HG03103 (cell line): ENCODE measurements at regions not wholly inside any gene's neighbourhood (a gene's known extent, or its start where the extent isn't known, plus 50 kb on each side); places are given as distances from the start of the nearest gene placed in this dataset.
A peak's percentile ranks its signal among the peaks of the same experiment; 100 is the strongest.
"Not testable (repeated sequence)": the region's sequence is repeated elsewhere in the genome, so short reads cannot be mapped to it uniquely, and the experiment has no call there.

ENCODE experiments used
- ATAC-seq: cut with Tn5 transposase; IDR thresholded peaks from one replicate; pipeline ENCODE4 v1.9.1; 2021; ENCODE audit warnings: low read depth; ENCODE audit not compliant: unreplicated experiment

- ATAC-seq: no peak
These were observed 251.6 kb downstream of the RPLP1 start for GRCh38 chr15:69704229-69704628.

- ATAC-seq: no peak
These were observed 252.1 kb downstream of the RPLP1 start for GRCh38 chr15:69704700-69705099.

- no peak for ATAC-seq
These were observed 253.9 kb downstream of the RPLP1 start for GRCh38 chr15:69706353-69707097.

- not testable (repeated sequence) for ATAC-seq
These were observed 254.6 kb downstream of the RPLP1 start for GRCh38 chr15:69707241-69707640.

- not testable (repeated sequence) for ATAC-seq
These were observed 256.0 kb downstream of the RPLP1 start for GRCh38 chr15:69708436-69709122.

- no peak for ATAC-seq
These were observed 260.4 kb downstream of the RPLP1 start for GRCh38 chr15:69712991-69713390.

GRCh38 chr15:69713726-69714559 is 261.3 kb downstream of the RPLP1 start:
- ATAC-seq: peak; percentile 84

GRCh38 chr15:69715210-69715609 is 262.6 kb downstream of the RPLP1 start:
- no peak for ATAC-seq

GRCh38 chr15:69718436-69718835 is 265.8 kb downstream of the RPLP1 start:
- ATAC-seq: no peak

- no peak for ATAC-seq
These were observed 266.3 kb downstream of the RPLP1 start for GRCh38 chr15:69718916-69719315.

- no peak for ATAC-seq
These were observed 267.1 kb downstream of the RPLP1 start for GRCh38 chr15:69719527-69720240.

GRCh38 chr15:69720536-69720935 is 267.9 kb downstream of the RPLP1 start:
- ATAC-seq: no peak

GRCh38 chr15:69722924-69723323 is 270.3 kb downstream of the RPLP1 start:
- ATAC-seq: no peak

GRCh38 chr15:69723404-69724096 is 270.9 kb downstream of the RPLP1 start:
- no peak for ATAC-seq

GRCh38 chr15:69724333-69724732 is 271.7 kb downstream of the RPLP1 start:
- no peak for ATAC-seq

- ATAC-seq: no peak
These were observed 272.7 kb downstream of the RPLP1 start for GRCh38 chr15:69725275-69725674.

GRCh38 chr15:69725957-69726356 is 273.3 kb downstream of the RPLP1 start:
- ATAC-seq: no peak

- ATAC-seq: no peak
These were observed 274.7 kb downstream of the RPLP1 start for GRCh38 chr15:69727121-69727924.

GRCh38 chr15:69729167-69729748 is 276.6 kb downstream of the RPLP1 start:
- no peak for ATAC-seq
